Smooth muscle cell (in vitro differentiated cells): ENCODE measurements at regions not wholly inside any gene's neighbourhood (a gene's known extent, or its start where the extent isn't known, plus 50 kb on each side); places are given as distances from the start of the nearest gene placed in this dataset.

Source experiments
- DNase-seq: peaks from one replicate; lab custom pipeline; 2025; ENCODE audit not compliant: unreplicated experiment; lab: John Stamatoyannopoulos, UW
- H2AFZ ChIP-seq: fragments of 200-600 bp; sonication (generic); 2 replicates; pipeline ENCODE4 v1.6.0; 2016; ENCODE audit warnings: antibody characterized with exemption, low read depth, mild to moderate bottlenecking
- H3F3A ChIP-seq: fragments of 200-600 bp; sonication (generic); 2 replicates; pipeline ENCODE4 v1.6.0; 2017; ENCODE audit warnings: antibody characterized with exemption, low read depth
- H3K27ac ChIP-seq: fragments of 200-600 bp; sonication (generic); 2 replicates; pipeline ENCODE4 v1.5.1; 2016; ENCODE audit warnings: low read depth, mild to moderate bottlenecking
- H3K27me3 ChIP-seq: fragments of 200-600 bp; sonication (generic); 2 replicates; pipeline ENCODE4 v1.6.1; 2016; ENCODE audit warnings: low read depth, mild to moderate bottlenecking
- H3K36me3 ChIP-seq: fragments of 200-600 bp; sonication (generic); 2 replicates; pipeline ENCODE4 v1.5.1; 2016; ENCODE audit warnings: low read depth
- H3K4me1 ChIP-seq: fragments of 200-600 bp; sonication (generic); 2 replicates; pipeline ENCODE4 v1.5.1; 2016; ENCODE audit warnings: low read depth
- H3K4me2 ChIP-seq: fragments of 200-600 bp; sonication (generic); 2 replicates; pipeline ENCODE4 v1.6.0; 2016; ENCODE audit warnings: mild to moderate bottlenecking
- H3K4me3 ChIP-seq: fragments of 200-600 bp; sonication (generic); 2 replicates; pipeline ENCODE4 v1.5.1; 2016; ENCODE audit warnings: mild to moderate bottlenecking
- H3K79me2 ChIP-seq: fragments of 200-600 bp; sonication (generic); 2 replicates; pipeline ENCODE4 v1.6.0; 2016; ENCODE audit warnings: low read depth, mild to moderate bottlenecking
- H3K9ac ChIP-seq: fragments of 200-600 bp; sonication (generic); 2 replicates; pipeline ENCODE4 v1.6.0; 2016; ENCODE audit warnings: low read depth
- H3K9me3 ChIP-seq: fragments of 200-600 bp; sonication (generic); replicated peaks from 2 replicates; pipeline ENCODE4 v1.5.1; 2016; ENCODE audit warnings: low read depth
- H4K20me1 ChIP-seq: fragments of 200-600 bp; sonication (generic); 2 replicates; pipeline ENCODE4 v1.6.0; 2016; ENCODE audit warnings: low read depth
- WGBS: methylation state at CpG from one replicate; pipeline ENCODE4 v1.1.7; 2016; ENCODE audit warnings: low lambda C conversion rate; 5-methylcytosine and 5-hydroxymethylcytosine counted together
- TF ChIP-seq, protein P1 (sequence below): fragments of 200-600 bp; sonication (generic); IDR thresholded peaks from 2 replicates; pipeline ENCODE4 v1.5.1; 2017; ENCODE audit warnings: borderline replicate concordance, mild to moderate bottlenecking, antibody characterized with exemption; ENCODE audit not compliant: insufficient read depth, poor library complexity, severe bottlenecking

DNA sequence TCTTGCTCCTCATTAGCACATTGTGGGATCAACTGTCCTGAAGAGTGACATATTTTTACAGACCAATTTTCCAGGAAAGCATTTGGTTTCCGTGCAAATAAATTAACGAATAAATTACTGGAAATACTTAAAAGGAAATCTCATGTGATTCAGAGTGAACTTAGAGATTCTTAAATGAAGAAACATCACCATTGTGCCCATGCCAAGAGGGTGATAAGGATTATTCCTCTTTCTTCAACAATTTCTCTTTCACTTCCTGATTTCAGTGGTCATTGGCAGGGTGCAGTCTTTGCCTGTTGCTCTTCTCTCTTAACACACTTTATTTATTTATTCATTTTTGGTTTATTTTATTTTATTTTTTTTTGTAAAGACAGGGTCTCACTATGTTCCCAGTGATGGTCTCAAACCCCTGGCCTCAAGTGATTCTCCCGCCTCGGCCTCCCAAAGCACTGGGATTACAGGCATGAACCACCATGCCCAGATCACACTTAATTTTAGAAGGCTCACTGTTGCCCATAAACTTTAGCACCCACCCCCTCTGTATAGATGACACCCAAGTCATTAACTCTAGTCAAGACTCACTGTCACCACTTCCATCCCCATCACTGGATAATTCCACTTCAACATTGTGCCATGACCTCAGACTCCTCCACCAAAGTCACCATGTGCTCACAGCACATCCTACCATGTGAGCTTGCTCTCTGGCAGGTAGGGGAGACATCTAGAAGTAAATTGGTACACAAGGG, 92.6 kb upstream of the CERS6 start:
- Histone ChIP-seq H3K4me2 (no peak overlapping the region), H3K9ac (no peak overlapping the region), H3K27ac (no peak overlapping the region), H3F3A (no peaks in the 10 kb centered on the region), H4K20me1 (no peaks in the 10 kb centered on the region), H3K4me3 (no peak overlapping the region), H3K79me2 (no peaks in the 10 kb centered on the region), H3K27me3 (no peaks in the 10 kb centered on the region), H3K4me1 (no peaks in the 10 kb centered on the region), H3K9me3 (no peaks in the 10 kb centered on the region), H2AFZ (no peak overlapping the region), H3K36me3 (no peaks in the 10 kb centered on the region)
- WGBS: 92% methylated on average over 4 of the region's 4 CpGs
- TF ChIP-seq, protein P1, sequence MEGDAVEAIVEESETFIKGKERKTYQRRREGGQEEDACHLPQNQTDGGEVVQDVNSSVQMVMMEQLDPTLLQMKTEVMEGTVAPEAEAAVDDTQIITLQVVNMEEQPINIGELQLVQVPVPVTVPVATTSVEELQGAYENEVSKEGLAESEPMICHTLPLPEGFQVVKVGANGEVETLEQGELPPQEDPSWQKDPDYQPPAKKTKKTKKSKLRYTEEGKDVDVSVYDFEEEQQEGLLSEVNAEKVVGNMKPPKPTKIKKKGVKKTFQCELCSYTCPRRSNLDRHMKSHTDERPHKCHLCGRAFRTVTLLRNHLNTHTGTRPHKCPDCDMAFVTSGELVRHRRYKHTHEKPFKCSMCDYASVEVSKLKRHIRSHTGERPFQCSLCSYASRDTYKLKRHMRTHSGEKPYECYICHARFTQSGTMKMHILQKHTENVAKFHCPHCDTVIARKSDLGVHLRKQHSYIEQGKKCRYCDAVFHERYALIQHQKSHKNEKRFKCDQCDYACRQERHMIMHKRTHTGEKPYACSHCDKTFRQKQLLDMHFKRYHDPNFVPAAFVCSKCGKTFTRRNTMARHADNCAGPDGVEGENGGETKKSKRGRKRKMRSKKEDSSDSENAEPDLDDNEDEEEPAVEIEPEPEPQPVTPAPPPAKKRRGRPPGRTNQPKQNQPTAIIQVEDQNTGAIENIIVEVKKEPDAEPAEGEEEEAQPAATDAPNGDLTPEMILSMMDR: no peak
- DNase-seq: no peak

DNA sequence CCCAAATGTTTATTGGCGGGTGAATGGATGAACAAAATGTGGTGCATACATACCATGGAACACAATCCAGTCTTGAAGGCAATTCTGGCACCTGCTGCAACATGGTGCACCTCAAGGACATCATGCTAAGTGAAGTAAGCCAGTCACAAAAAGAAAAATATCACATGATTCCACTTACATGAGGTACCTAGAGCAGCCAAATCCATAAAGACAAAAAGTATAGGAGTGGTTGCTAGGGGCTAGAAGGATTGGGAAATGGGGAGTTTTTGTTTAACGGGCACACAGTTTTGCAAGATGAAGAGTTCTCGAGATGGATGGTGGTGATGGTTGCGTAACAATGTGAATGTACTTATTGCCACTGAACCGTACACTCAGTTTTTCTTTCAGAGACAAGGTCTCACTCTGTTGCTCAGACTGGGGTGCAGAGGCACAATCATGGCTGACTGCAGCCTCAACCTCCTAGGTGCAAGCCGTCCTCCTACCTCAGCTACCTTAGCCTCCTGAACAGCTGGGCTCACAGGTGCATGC, 90.9 kb upstream of the CERS6 start:
- DNase-seq: no peak
- Histone ChIP-seq H3F3A (no peaks in the 10 kb centered on the region), H3K36me3 (no peaks in the 10 kb centered on the region), H3K79me2 (no peaks in the 10 kb centered on the region), H3K4me1 (no peaks in the 10 kb centered on the region), H3K27me3 (no peaks in the 10 kb centered on the region), H3K4me3 (no peak overlapping the region), H3K4me2 (no peak overlapping the region), H2AFZ (no peak overlapping the region), H3K9ac (no peak overlapping the region), H3K27ac (no peak overlapping the region), H4K20me1 (no peaks in the 10 kb centered on the region), H3K9me3 (no peaks in the 10 kb centered on the region)
- 89% methylated on average over 6 of the region's 6 CpGs for WGBS
- TF ChIP-seq, protein P1: no peak

DNA sequence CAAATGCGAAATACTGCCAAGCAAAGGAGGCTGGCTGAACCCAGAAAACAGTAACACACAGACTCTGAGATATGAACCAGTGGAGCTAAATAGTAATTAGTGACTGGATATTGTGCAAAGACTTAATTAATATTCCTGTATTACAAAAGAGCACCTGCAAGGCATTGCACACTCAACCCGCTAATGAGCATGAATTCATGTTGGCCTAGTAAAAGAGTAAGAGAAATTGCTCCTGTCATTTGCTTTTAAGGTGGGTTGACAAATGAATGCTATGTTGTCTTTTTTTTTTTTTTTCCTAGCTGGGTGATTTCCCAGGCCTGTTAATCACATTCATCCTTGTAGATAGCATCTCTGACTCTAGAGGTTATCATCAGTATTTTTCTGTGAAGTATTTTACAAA, 87.0 kb upstream of the CERS6 start:
- no peaks in the 10 kb centered on the region for H3K9me3 ChIP-seq
- H3K27me3 ChIP-seq: no peaks in the 10 kb centered on the region
- H3K4me2 ChIP-seq: no peak overlapping the region
- H3F3A ChIP-seq: no peaks in the 10 kb centered on the region
- no peak overlapping the region for H3K9ac ChIP-seq
- 96% methylated on average over 2 of the region's 2 CpGs for WGBS
- no peaks in the 10 kb centered on the region for H3K36me3 ChIP-seq
- TF ChIP-seq, protein P1: no peak
- no peak overlapping the region for H3K4me3 ChIP-seq
- H3K27ac ChIP-seq: no peak overlapping the region
- no peaks in the 10 kb centered on the region for H3K79me2 ChIP-seq
- no peak overlapping the region for H2AFZ ChIP-seq
- no peak for DNase-seq
- no peaks in the 10 kb centered on the region for H3K4me1 ChIP-seq
- H4K20me1 ChIP-seq: no peaks in the 10 kb centered on the region
